DLD1 (cell line): ENCODE measurements at regions not wholly inside any gene's neighbourhood (a gene's known extent, or its start where the extent isn't known, plus 50 kb on each side); places are given as distances from the start of the nearest gene placed in this dataset.
"Not testable (repeated sequence)": the region's sequence is repeated elsewhere in the genome, so short reads cannot be mapped to it uniquely, and the experiment has no call there.

Source experiments
- in situ Hi-C: cut with HindIII; loops from 2 replicates; pipeline ENCODE4 v1.10.0; 2017; ENCODE audit warnings: low sequenced_read_pairs

GRCh38 chr6:74597840-74598239 is 608.0 kb downstream of the COL12A1 start:
- in situ Hi-C loops, result no loop called here

DNA sequence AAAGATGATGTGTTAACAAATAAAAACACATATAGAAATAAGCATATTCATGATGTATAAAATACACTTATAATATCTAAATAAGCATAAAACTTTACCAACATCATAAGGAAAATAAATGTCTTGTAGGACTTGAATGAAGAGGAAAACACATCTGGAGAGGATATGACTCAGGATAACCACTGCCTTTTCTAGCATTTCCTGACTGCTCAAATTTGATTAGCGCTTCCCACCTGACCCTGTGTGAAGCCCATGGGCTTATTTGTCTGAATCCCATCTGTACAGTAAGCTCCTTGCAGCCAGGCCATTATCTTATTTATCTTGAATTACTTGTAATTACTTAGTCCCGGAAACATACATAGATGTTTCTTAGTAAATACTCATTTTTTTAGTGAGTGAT is 608.6 kb downstream of the COL12A1 start:
- in situ Hi-C loops, result no loop called here

DNA sequence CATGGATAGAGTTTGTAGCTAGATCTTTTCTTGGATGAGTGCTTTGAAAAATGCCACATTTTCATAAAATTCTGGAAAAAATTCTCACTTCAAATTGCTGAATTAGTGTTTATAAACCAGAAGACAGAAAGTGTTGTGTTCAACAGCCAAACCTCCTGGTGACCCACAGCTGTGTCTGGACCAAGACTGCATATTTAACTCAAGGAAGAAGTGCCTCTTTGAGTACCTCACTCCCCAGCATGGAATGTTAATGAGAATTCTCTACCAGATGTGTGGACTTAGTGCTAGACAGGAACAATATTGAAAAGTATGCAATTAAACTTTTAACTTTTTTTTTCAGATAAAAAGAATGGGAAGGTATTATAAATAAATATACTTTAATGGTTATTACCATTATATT is 609.3 kb downstream of the COL12A1 start:
- in situ Hi-C loops, result no loop called here

DNA sequence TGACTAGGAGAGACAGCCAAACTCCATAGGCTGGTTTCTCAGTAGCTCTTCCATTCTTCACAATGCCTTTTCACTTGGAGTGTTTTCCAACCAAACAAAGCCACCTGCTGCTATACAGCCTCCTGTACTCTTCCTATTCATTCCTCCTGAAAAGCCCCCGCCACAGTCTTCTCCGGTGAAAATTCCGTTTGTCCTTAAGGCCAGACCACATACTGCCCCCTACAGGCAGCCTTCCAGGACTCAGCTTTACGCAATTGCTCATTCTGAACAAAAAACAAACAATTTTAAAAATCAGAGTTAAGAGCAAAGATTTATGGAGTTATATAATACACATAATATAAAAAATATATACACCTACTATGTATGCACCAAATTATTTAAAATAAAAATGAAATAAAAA is 611.5 kb downstream of the COL12A1 start:
- in situ Hi-C loops, result not testable (repeated sequence)

GRCh38 chr6:74588094-74588832 is 617.6 kb downstream of the COL12A1 start:
- in situ Hi-C loops, result no loop called here

DNA sequence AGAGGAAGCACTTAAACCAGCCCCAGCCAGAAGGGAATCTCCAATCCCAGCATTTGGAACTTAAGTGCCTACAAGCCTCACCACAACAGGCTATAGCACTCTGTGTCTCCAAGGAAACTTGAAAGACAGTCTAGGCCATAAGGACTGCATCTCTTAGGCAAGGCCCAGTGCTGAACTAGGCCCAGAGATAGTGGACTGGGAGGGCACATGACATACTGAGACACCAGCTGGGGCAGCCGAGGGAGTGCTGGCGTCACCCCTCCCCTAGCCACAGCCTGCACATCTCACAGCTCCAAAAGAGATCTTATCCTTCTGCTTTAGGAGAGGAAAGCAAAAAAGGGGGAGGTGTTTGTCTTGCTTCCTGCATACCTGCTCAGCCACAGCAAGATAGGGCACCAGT is 618.5 kb downstream of the COL12A1 start:
- in situ Hi-C loops, result no loop called here

DNA sequence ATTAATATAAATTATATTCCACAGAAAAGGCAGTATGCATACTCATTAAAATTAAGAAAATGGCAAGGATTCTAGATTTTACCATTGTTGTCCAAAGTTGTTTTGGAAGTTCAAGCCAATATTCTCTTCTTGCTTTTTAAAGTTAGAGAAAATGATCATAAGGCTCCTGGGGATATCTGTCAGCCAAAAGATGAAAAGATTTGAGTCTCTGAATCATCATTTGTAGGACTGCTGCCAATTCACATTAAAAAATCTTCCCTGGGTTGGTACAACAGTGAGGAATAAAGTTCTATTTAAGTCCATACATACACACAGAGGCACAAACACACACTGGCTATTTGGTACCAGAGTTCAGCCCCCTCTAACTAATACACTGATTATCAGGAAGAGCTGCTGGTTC is 620.1 kb downstream of the COL12A1 start:
- in situ Hi-C loops, result no loop called here

GRCh38 chr6:74581681-74582080 is 624.2 kb downstream of the COL12A1 start:
- in situ Hi-C loops, result no loop called here

- in situ Hi-C loops, result no loop called here
Observed at GRCh38 chr6:74579794-74580193, 626.1 kb downstream of the COL12A1 start.

DNA sequence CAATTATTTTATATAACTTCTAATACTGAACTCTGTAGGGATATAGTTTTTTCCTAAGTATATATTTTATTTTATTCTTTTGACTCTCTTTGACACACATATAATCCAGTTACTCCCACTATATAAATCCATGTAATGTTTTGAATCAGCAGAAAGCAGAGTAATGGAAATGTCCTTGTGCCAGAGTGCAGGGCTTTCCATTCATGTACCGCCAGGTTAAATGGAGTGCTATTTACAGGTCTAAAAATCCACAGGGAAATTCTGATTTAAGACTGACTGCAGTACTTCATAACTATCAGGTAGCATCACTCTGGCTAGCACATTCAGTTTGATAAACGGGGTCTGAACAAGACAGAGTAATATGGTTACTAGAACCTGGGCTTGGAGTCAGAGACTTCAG is 626.8 kb downstream of the COL12A1 start:
- in situ Hi-C loops, result no loop called here

DNA sequence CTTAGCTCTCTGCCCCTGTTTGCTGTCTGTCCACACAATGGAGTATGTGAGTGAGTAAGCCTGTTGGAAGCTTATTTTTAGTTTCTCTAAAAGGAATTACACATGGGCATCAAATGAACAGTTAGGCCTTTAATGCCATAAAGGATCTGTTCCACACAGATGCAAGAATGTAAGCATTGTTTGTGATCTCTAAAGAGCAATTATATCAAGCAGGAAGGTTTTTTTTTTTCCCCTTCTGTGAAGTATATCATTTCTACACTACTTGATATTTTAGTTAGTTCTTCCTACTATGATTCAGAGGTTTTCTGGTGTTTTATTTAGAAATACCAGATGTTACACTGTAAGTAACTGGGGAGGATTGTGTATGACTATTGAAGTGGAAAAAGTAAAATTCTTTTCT is 627.5 kb downstream of the COL12A1 start:
- in situ Hi-C loops, result no loop called here

DNA sequence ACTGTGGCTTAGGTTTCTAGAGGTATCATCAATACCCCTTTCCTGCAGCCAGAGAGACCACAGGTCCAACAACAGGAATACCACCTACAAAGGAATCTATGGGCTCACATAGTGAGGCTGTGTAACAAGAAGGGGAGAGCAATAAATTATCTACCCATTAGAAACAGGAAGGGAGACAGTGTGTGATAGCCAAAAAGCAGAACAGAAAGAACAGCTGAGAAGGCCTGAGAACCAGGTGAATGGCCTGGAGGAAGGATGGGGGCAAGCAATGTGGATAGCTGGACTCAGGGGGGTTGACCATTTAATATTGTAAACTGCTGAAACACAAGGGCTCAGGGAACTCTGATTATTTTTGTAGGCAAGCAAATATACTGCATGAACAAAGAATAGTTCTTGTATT is 628.2 kb downstream of the COL12A1 start:
- in situ Hi-C loops, result no loop called here

- in situ Hi-C loops, result no loop called here
Observed at GRCh38 chr6:74574794-74575193, 631.1 kb downstream of the COL12A1 start.

GRCh38 chr6:74573613-74574012 is 632.2 kb downstream of the COL12A1 start:
- in situ Hi-C loops, result no loop called here

GRCh38 chr6:74570044-74570443 is 635.8 kb downstream of the COL12A1 start:
- in situ Hi-C loops, result no loop called here

DNA sequence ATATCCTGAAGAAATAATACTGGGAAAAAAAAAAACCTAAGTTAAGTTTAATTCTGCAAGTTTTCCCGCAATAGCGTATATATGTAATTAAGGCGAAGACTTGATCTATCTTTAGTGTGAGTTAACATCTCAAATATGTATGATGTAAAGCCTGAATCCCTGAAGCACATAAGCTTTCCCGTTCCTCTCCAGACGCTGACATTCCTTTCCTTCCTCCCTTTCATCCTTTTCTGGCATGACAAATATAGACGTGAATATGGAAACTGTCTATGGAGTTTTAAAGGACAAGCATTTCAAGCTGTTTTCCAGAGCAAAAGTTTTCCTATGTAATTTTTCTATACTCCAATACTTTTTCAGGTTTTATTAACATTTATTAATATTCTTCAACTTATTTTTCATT is 637.0 kb downstream of the COL12A1 start:
- in situ Hi-C loops, result no loop called here

- in situ Hi-C loops, result not testable (repeated sequence)
Observed at GRCh38 chr6:74567923-74568290, 637.9 kb downstream of the COL12A1 start.

GRCh38 chr6:74567281-74567922 is 638.5 kb downstream of the COL12A1 start:
- in situ Hi-C loops, result no loop called here

- in situ Hi-C loops, result no loop called here
Observed at GRCh38 chr6:74557236-74557635, 648.6 kb downstream of the COL12A1 start.

DNA sequence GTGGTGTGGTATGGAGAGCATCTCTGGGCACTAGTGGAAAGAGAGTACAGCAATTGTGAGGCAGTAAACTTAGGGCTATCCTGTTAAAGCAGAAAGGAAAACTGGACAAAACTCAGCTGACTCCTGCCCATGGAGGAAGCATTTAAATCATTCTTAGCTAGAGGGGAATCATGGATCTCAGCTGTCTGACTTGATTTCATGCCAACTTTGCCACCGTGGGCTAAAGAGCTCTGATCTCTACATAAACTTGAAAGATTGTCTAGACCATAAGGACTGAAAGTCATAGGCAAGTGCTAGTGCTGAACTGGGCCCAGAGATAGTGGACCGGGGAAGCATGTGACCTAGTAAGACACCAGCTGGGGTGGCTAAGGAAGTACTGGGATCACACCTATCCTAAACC is 651.8 kb downstream of the COL12A1 start:
- in situ Hi-C loops, result no loop called here

- in situ Hi-C loops, result no loop called here
Observed at GRCh38 chr6:74551896-74552295, 654.0 kb downstream of the COL12A1 start.

- in situ Hi-C loops, result no loop called here
Observed at GRCh38 chr6:74550821-74551220, 655.0 kb downstream of the COL12A1 start.

GRCh38 chr6:74549746-74550145 is 656.1 kb downstream of the COL12A1 start:
- in situ Hi-C loops, result no loop called here
